ENCODE measurements at regions not wholly inside any gene's neighbourhood (a gene's known extent, or its start where the extent isn't known, plus 50 kb on each side); places are given as distances from the start of the nearest gene placed in this dataset.

DNA sequence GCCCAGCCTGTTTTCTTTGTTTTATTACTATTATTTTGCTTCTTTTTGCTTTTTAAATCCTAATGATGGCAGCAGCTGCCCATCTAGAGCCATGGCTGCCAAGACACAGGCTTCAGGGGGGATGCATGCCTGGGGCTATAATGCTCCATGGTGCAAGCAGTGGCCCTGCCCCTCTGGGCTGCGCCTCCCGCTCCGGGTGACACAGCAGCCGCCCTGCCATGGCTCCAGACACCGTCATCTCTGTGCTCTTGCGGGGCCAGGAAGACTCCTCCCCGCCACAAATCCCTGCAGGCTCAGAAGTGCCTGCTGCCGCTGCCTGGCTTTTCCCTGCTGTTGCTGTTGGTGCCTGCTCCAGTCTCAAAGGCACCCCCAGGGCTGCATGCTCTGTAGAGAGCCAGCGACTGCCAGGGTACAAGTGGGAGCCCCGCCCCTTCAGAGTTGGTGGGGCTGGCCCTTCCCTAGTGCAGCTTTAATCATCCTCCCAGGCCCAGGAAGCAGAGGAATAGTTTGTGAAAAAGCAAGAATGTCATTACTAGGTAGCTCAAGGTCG lies 581.5 kb downstream of the FGF9 start:
- H3K4me3 Mint-ChIP-seq, result no peak overlapping the region
- H3K9me3 Mint-ChIP-seq, result no peaks in the 10 kb centered on the region
- H3K36me3 Mint-ChIP-seq (ENCODE audit: low read depth), result no peaks in the 10 kb centered on the region
- no peak overlapping the region for H3K27ac Mint-ChIP-seq
- H3K27me3 Mint-ChIP-seq, result no peaks in the 10 kb centered on the region
- H3K4me1 Mint-ChIP-seq (ENCODE audit: low read depth), result no peaks in the 10 kb centered on the region

DNA sequence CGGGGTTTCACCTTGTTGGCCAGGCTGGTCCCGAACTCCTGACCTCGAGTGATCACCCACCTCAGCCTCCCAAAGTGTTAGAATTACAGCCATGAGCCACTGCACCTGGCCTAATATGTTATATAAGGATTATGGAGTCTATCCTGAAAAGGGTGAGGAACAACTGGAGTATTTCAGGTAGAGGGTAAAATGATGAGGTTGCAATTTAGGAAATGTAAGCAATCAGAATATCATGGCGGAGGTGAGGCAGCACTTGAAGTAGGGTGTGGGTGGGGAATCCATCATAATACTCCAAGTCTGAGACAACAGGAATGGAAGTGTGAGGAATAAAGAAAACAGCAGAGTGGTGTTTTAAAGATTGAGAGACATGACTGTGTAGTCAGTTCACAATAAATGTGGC lies 582.2 kb downstream of the FGF9 start:
- no peaks in the 10 kb centered on the region for H3K9me3 Mint-ChIP-seq
- no peaks in the 10 kb centered on the region for H3K27me3 Mint-ChIP-seq
- H3K36me3 Mint-ChIP-seq (ENCODE audit: low read depth), result no peaks in the 10 kb centered on the region
- H3K4me3 Mint-ChIP-seq, result no peak overlapping the region
- H3K27ac Mint-ChIP-seq, result no peak overlapping the region
- H3K4me1 Mint-ChIP-seq (ENCODE audit: low read depth), result no peaks in the 10 kb centered on the region

DNA sequence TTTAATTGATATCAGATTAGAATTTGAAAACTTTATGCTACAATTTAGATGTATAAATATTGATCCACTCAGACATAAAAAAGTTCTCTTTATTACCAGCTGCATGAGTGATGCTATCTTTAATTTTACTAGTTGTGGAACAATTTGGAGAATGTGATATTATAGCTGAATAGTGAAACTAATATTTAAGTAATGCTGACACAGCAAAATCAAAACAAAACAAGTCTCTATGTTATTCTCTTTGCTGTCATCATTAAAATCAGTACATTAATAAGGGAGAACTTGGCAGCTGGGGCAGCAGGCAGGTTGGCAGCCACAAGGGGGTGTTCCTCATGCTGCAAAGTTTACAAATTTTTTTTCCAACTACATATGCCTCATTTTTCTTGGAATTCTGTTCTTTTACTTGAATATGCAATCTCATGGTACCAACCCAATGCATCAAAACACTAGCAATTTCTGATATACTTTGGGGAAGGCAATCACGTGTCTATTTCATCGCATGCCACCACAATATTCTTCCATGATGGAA lies 585.3 kb downstream of the FGF9 start:
- Mint-ChIP-seq H3K4me1 (ENCODE audit: low read depth) (no peaks in the 10 kb centered on the region), H3K9me3 (no peaks in the 10 kb centered on the region), H3K4me3 (no peak overlapping the region), H3K27ac (no peak overlapping the region), H3K36me3 (ENCODE audit: low read depth) (no peaks in the 10 kb centered on the region), H3K27me3 (no peaks in the 10 kb centered on the region)

DNA sequence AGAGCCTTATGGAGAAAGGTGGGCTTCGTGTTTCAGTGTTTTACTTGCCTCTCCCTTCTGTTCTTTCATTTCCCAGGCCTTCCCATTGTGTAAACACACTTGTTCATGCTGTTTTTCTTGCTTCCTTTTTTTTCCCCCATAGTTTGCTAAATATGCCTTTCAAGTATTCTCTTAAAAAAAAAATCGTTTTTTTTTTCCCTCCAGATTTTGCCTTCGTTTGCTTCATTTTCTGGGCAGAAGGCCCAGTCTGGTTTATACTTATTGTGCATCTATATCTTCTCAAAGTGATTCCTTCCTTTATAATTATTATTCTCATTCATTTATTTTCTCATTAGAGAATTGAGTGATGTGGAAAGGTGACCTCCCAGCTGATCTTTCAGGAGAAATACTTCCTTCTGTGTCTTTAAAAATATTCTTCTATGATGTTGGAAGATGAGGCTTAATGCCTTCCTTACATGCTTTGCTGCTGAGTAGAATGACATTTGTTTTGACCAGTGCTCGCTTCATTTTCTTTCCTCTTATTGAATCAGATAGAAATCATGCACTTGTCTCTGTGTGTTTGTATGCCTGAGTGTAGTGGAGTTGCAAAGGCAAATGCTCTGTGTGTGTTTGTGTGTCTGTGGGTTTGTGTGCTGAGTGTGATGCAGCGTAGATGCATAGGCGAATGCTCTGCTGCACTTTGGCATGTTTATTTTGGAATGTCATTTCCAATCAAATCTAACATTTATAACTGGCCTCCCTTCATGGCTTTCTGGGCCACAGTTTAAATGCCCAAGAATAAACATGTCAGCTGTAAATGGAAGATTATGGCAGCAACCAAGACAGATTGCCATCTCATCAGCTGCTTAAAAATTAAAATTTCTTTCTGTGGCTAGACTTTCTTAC lies 591.4 kb downstream of the FGF9 start:
- Mint-ChIP-seq H3K4me1 (ENCODE audit: low read depth) (no peaks in the 10 kb centered on the region), H3K9me3 (no peaks in the 10 kb centered on the region), H3K36me3 (ENCODE audit: low read depth) (no peaks in the 10 kb centered on the region), H3K27me3 (no peaks in the 10 kb centered on the region), H3K27ac (no peak overlapping the region), H3K4me3 (no peak overlapping the region)

DNA sequence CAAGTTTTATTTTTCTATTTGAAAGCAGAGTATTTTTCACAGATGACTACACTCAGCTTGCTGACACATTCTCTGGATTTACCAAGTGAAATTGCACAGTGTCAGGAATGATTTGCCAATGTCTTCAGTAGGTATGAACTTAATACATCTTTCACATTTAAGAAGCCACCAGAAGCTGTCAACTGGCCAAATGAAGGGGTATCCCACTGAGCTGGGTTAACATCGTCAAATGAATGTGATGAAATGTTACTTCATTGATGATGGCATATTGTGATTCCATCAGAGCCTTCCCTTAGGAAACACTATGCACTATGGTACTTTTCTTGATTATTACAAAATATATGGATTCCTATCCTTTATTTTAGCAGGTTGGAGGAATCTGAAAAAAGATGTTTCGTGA lies 592.3 kb downstream of the FGF9 start:
- H3K27ac Mint-ChIP-seq, result no peak overlapping the region
- no peaks in the 10 kb centered on the region for H3K9me3 Mint-ChIP-seq
- no peak overlapping the region for H3K4me3 Mint-ChIP-seq
- H3K36me3 Mint-ChIP-seq (ENCODE audit: low read depth), result no peaks in the 10 kb centered on the region
- H3K4me1 Mint-ChIP-seq (ENCODE audit: low read depth), result no peaks in the 10 kb centered on the region
- H3K27me3 Mint-ChIP-seq, result no peaks in the 10 kb centered on the region

DNA sequence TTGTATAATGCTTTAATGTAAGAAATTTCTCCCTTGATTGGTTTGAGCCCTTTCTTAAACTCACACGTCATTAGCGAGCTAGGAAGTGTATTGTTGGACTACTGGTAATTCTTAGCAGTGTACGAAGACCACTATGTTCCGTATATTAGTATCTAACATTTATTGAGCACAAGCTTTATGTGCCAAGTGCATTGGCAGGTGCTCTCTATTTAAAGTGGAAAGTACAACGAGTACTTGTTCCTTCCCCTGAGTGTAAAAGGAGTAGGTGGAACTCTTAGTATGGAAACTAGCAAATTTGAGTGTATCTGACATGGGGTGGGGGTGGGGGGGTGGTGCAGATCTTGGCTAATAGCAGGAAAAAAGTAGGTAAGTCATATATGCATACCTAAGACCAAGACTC lies 594.7 kb downstream of the FGF9 start:
- no peak overlapping the region for H3K27ac Mint-ChIP-seq
- H3K27me3 Mint-ChIP-seq, result no peaks in the 10 kb centered on the region
- no peaks in the 10 kb centered on the region for H3K9me3 Mint-ChIP-seq
- H3K36me3 Mint-ChIP-seq (ENCODE audit: low read depth), result no peaks in the 10 kb centered on the region
- no peak overlapping the region for H3K4me3 Mint-ChIP-seq
- H3K4me1 Mint-ChIP-seq (ENCODE audit: low read depth), result no peaks in the 10 kb centered on the region

DNA sequence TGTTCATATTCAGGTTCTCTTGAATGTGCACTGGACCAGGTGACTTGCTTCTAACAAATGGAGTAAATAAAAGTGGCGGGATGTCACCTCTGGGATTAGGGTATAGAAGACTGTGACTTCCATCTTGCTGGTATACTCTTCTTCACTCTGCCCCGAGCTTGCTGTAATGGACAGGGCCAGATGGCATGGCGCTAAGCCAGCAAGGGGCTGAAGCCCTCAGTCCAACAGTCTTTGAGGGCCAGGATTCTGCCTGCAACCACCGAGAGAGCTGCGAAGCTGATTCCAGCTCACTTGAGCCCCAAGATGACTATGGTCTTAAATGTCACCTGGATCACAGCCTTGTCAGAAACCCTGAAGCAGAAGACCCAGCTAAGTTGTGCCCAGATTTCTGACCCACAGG lies 600.0 kb downstream of the FGF9 start:
- H3K4me1 Mint-ChIP-seq (ENCODE audit: low read depth), result no peaks in the 10 kb centered on the region
- no peak overlapping the region for H3K27ac Mint-ChIP-seq
- no peaks in the 10 kb centered on the region for H3K36me3 Mint-ChIP-seq (ENCODE audit: low read depth)
- no peaks in the 10 kb centered on the region for H3K27me3 Mint-ChIP-seq
- no peak overlapping the region for H3K4me3 Mint-ChIP-seq
- H3K9me3 Mint-ChIP-seq, result no peaks in the 10 kb centered on the region

DNA sequence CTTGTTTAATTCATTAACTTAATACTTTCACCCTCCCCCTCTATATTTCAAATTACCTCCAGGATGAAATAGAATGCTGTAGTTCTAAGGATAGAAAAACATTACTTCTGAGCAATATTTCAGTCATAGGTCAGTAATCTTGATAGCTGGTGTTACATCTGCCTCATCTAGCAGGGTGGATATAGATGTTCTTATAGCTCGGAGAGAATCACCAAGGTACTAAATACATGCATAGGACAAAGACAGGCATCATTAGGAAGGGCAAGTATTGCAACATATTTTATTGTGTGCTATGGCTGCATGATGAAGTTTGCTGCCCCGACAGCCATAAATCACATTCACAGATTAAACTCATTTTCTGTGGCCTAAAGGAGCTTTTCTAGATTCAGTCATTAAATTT lies 601.0 kb downstream of the FGF9 start:
- no peaks in the 10 kb centered on the region for H3K4me1 Mint-ChIP-seq (ENCODE audit: low read depth)
- no peak overlapping the region for H3K27ac Mint-ChIP-seq
- H3K4me3 Mint-ChIP-seq, result no peak overlapping the region
- no peaks in the 10 kb centered on the region for H3K27me3 Mint-ChIP-seq
- H3K36me3 Mint-ChIP-seq (ENCODE audit: low read depth), result no peaks in the 10 kb centered on the region
- H3K9me3 Mint-ChIP-seq, result no peaks in the 10 kb centered on the region

DNA sequence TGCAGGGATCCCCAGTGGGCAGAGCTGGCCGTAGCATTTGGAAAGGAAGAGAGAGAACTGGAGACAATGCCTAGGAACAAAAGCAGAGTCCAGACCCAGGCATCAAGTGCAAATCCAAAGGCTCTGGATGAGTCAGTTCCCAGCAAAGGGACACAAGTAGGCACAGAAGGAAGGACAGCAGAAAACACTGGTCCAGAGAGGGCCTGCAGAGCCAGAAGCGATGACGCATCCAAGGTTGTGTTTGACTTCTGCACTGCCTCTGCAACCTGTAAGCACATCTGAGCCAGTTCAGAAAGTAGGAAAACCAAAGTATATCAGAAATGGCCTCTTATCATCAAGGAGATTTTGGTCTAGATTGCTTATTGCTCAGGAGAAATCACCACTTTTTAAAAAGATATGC lies 604.5 kb downstream of the FGF9 start:
- H3K36me3 Mint-ChIP-seq (ENCODE audit: low read depth), result no peaks in the 10 kb centered on the region
- H3K4me1 Mint-ChIP-seq (ENCODE audit: low read depth), result peaks cover 6% of the 10 kb centered on the region
- no peaks in the 10 kb centered on the region for H3K9me3 Mint-ChIP-seq
- H3K27me3 Mint-ChIP-seq, result no peaks in the 10 kb centered on the region
- no peak overlapping the region for H3K4me3 Mint-ChIP-seq
- H3K27ac Mint-ChIP-seq, result no peak overlapping the region

DNA sequence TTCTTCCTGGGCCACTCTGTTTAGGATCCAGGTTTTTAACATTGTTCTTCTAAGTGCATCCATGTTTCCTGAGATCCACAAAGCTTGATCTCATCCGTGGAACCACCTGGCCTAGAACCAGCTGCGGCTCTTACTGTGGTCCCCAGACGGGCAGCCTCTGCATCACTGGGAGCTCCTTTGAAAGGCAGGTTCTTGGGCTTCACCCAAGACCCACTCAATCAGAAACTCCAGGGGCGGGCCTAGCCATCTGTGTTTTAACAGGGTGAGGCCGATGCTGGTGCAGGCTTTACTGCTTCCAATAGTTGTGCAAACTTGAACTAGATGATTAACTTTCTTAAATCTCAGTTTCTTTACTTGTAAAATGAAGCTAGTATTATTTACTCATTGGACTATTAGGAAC lies 605.7 kb downstream of the FGF9 start:
- no peaks in the 10 kb centered on the region for H3K9me3 Mint-ChIP-seq
- no peaks in the 10 kb centered on the region for H3K27me3 Mint-ChIP-seq
- H3K27ac Mint-ChIP-seq, result no peak overlapping the region
- peaks cover 6% of the 10 kb centered on the region for H3K4me1 Mint-ChIP-seq (ENCODE audit: low read depth)
- H3K36me3 Mint-ChIP-seq (ENCODE audit: low read depth), result no peaks in the 10 kb centered on the region
- no peak overlapping the region for H3K4me3 Mint-ChIP-seq

DNA sequence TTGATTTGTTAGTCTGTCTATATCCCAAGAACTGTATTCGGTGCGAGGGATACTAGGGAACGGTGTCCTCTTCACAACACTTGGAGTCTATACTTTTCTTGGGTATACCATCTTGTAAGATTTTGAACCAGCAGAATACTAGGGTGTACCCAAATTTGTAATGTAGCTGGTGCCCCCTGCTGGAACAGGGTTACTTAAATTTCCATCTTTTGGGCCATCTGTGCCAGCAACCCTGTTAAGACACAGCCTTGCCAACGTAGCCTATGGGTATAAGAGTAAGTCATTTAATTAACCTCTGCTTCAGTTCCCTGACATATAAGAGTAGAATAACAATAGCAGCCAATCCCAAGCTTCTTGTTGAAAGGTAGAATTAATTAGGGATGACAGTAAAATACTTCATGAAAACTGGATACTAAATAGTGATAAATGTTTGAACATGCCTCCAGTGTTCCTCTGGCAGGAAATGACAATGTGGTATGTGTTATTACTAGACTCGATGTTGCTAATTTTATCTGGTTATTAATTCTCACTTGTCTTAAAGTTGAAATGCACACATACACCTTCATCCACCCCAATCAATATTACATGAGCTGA lies 607.6 kb downstream of the FGF9 start:
- H3K4me3 Mint-ChIP-seq, result no peak overlapping the region
- H3K9me3 Mint-ChIP-seq, result no peaks in the 10 kb centered on the region
- no peak overlapping the region for H3K27ac Mint-ChIP-seq
- peaks cover 6% of the 10 kb centered on the region for H3K4me1 Mint-ChIP-seq (ENCODE audit: low read depth)
- H3K36me3 Mint-ChIP-seq (ENCODE audit: low read depth), result no peaks in the 10 kb centered on the region
- H3K27me3 Mint-ChIP-seq, result no peaks in the 10 kb centered on the region

DNA sequence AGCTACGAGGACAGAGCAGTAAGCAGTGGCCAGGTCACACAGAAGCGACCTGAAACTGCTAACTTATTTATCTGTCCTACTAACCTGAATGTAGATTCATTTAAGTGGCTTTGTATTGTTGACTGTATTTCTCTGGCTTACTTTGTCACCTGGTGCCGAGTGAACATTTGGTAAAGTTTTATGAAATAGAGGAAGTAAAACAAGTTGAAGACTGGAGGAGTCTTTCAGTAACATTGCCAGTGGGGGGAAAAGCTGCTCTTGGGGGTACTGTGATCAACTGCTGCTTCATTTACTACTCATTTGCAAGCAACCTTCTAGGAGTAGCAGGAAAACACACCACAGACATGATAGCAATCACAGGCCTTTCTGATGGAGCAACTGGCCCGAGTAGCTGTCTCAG lies 615.0 kb downstream of the FGF9 start:
- H3K27ac Mint-ChIP-seq, result no peak overlapping the region
- peaks cover 14% of the 10 kb centered on the region for H3K27me3 Mint-ChIP-seq
- H3K4me1 Mint-ChIP-seq (ENCODE audit: low read depth), result peaks cover 7% of the 10 kb centered on the region
- H3K36me3 Mint-ChIP-seq (ENCODE audit: low read depth), result no peaks in the 10 kb centered on the region
- no peak overlapping the region for H3K4me3 Mint-ChIP-seq
- H3K9me3 Mint-ChIP-seq, result peaks cover 3% of the 10 kb centered on the region

DNA sequence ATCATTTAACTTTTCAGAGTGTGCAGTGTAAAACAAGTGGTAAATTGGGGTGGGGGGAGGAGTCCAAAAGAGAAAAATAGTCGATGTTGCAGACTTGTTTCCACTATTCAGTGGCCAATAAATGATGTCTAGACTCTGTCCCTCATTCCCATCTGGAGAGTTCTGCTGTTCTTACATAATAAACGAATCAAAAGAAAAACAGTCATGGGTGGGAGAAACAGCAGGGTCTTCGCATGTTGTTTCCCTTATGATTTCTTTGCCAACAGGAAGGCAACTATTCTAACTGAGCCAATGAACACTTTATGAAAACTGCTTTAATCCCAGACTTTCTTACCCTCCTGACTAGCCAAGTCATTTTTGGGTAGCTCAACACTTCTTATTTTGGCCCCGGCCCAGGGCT lies 615.5 kb downstream of the FGF9 start:
- H3K4me1 Mint-ChIP-seq (ENCODE audit: low read depth), result peaks cover 7% of the 10 kb centered on the region

DNA sequence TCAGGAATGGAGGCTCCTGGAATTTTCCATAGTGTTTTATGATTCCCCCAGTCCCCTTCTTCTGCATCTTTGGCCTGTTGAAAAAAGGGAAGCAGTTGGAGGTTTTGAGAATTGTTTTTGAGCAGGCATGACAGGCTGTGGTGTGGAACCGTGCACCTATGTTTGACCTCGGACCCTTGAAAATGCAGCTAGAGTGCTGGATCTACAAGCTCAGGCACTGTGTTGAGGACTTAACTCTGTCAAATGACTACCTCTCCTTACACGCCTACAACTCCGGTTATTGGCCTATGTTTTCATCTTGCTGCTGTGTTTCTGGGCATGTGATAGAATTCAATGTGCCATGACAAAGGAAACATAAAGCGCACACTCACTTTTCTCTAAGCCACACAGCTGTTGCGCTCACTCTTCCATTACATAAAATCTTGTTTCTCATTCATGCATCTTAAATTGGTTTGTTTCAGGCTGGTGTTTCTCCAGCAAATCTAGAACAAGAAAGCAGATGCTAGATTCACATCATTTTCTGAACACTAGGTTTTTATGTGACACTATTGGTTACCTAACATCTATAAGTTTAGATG lies 616.6 kb downstream of the FGF9 start:
- Mint-ChIP-seq H3K27ac (no peak overlapping the region), H3K4me1 (ENCODE audit: low read depth) (peaks cover 7% of the 10 kb centered on the region), H3K9me3 (peaks cover 3% of the 10 kb centered on the region), H3K4me3 (no peak overlapping the region), H3K27me3 (peaks cover 14% of the 10 kb centered on the region), H3K36me3 (ENCODE audit: low read depth) (no peaks in the 10 kb centered on the region)

More for the DNA sequence above, 615.5 kb downstream of the FGF9 start:
- H3K9me3 Mint-ChIP-seq, result peaks cover 3% of the 10 kb centered on the region
- peaks cover 14% of the 10 kb centered on the region for H3K27me3 Mint-ChIP-seq
- no peak overlapping the region for H3K27ac Mint-ChIP-seq
- no peak overlapping the region for H3K4me3 Mint-ChIP-seq
- H3K36me3 Mint-ChIP-seq (ENCODE audit: low read depth), result no peaks in the 10 kb centered on the region

DNA sequence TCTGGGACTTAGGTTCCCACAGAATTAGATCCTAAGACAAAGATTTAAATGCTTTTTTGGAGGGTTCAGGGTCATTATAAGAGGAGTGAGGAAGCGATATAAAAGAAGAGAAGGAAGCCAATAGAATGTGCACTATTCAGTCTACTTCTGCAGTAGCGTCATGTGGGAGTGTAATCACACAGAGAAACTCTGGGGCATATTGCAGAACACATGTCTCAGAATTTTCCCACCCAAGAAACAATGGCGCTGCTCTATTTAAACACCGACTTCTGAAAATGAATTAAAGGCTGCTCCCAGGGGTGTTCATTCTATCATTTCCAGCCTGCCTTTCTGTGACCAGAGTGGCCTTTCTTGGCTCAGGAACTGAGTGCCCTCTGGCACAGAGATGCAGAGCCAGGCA lies 617.6 kb downstream of the FGF9 start:
- Mint-ChIP-seq H3K27me3 (peaks cover 19% of the 10 kb centered on the region), H3K27ac (no peak overlapping the region), H3K4me3 (no peak overlapping the region), H3K9me3 (peaks cover 3% of the 10 kb centered on the region), H3K36me3 (ENCODE audit: low read depth) (no peaks in the 10 kb centered on the region), H3K4me1 (ENCODE audit: low read depth) (peaks cover 7% of the 10 kb centered on the region)
